A549 (cell line): ENCODE measurements at regions not wholly inside any gene's neighbourhood (a gene's known extent, or its start where the extent isn't known, plus 50 kb on each side); places are given as distances from the start of the nearest gene placed in this dataset.

Experiments
- ATAC-seq, 2 experiments: fragments of 200-7000 bp in 1 of 2; fragments of >200 bp in 1 of 2; cut with Nextera tagmentation in 1 of 2; cut with Tn5 transposase in 1 of 2; 3 replicates each; pipeline versions ENCODE4 v1.8.0 to v1.9.1; 2018 to 2020; ENCODE audit warnings: mild to moderate bottlenecking in 1 of 2, moderate library complexity in 1 of 2
- CTCF ChIA-PET: fragments of 300-600 bp; sonication (Branson Sonifier 250); formaldehyde crosslinking; extraction: SDS; loops from one replicate; lab custom pipeline; 2021; ENCODE audit warnings: antibody characterized with exemption, inconsistent platforms; lab: Yijun Ruan, JAX
- POLR2A ChIA-PET: fragments of 350-600 bp; formaldehyde crosslinking; extraction: SDS; loops from one replicate; lab custom pipeline; 2021; ENCODE audit warnings: antibody characterized with exemption, inconsistent platforms; lab: Yijun Ruan, JAX
- DNase-seq, 2 experiments: peaks; one replicate each; pipeline versions ENCODE4 v3.0.0 to v3.0.0-alpha.2; 2011 to 2016; ENCODE audit warnings: low read depth in 1 of 2, low spot score in 1 of 2
- FAIRE-seq: peaks from 2 replicates; lab custom pipeline; 2011; peaks lifted over from hg19 to GRCh38; lab: Jason Lieb, UNC
- H3K27ac ChIP-seq, 2 experiments: fragments of >200 bp; sonication (Bioruptor Twin); formaldehyde crosslinking; 3 replicates each; pipeline ENCODE4 v1.5.1; 2016 to 2017
- H3K4me1 ChIP-seq: fragments of >200 bp; sonication (Bioruptor Twin); formaldehyde crosslinking; 3 replicates; pipeline ENCODE4 v1.6.1; 2016
- H3K4me2 ChIP-seq: fragments of >200 bp; sonication (Bioruptor Twin); formaldehyde crosslinking; 3 replicates; pipeline ENCODE4 v1.6.1; 2016
- H3K4me3 ChIP-seq: fragments of >200 bp; sonication (Bioruptor Twin); formaldehyde crosslinking; 3 replicates; pipeline ENCODE4 v1.5.1; 2016
- H3K9me3 ChIP-seq: fragments of >200 bp; sonication (Bioruptor Twin); formaldehyde crosslinking; 3 replicates; pipeline ENCODE4 v1.6.1; 2016
- BHLHE40 ChIP-seq: IDR thresholded peaks from 2 replicates; pipeline ENCODE4 v1.6.1; 2012; ENCODE audit warnings: low read depth, low read length, inconsistent platforms
- CBX2 ChIP-seq: fragments of 200-600 bp; sonication (generic); IDR thresholded peaks from 2 replicates; pipeline ENCODE4 v1.6.1; 2016; ENCODE audit warnings: low read depth, mild to moderate bottlenecking, borderline replicate concordance
- CHD2 ChIP-seq: fragments of 150-350 bp; IDR thresholded peaks from 2 replicates; pipeline ENCODE4 v1.6.1; 2014; ENCODE audit warnings: low read length; ENCODE audit not compliant: partially characterized antibody
- EHF ChIP-seq: fragments of 250-450 bp; sonication (Bioruptor Pico); IDR thresholded peaks from 2 replicates; pipeline ENCODE4 v1.5.0; 2020; ENCODE audit warnings: mild to moderate bottlenecking
- ELK1 ChIP-seq: fragments of 150-350 bp; IDR thresholded peaks from 2 replicates; pipeline ENCODE4 v1.6.1; 2014; ENCODE audit warnings: low read depth, mild to moderate bottlenecking, low read length
- EP300 ChIP-seq, 2 experiments: fragments of >200 bp; sonication (Bioruptor Twin); formaldehyde crosslinking; IDR thresholded peaks; 2 replicates in 1 of 2; 3 replicates in 1 of 2; pipeline ENCODE4 v1.6.1; 2016 to 2017
- FOSB ChIP-seq: fragments of 250-450 bp; sonication (Bioruptor Pico); IDR thresholded peaks from 2 replicates; pipeline ENCODE4 v1.5.0; 2020; ENCODE audit warnings: mild to moderate bottlenecking, moderate library complexity
- FOSL2 ChIP-seq, 2 experiments: fragments of 450-650 bp in 1 of 2; fragments of >200 bp in 1 of 2; sonication (Bioruptor Twin) in 1 of 2; formaldehyde crosslinking; IDR thresholded peaks; 2 replicates each; pipeline versions ENCODE4 v1.5.0 to v1.6.1; 2016 to 2020; ENCODE audit warnings: mild to moderate bottlenecking in 1 of 2, moderate library complexity in 1 of 2
- HES2 ChIP-seq: fragments of >200 bp; sonication (Bioruptor Twin); formaldehyde crosslinking; IDR thresholded peaks from 2 replicates; pipeline ENCODE4 v1.6.1; 2016
- HMGXB4 ChIP-seq: fragments of 250-450 bp; sonication (Bioruptor Pico); IDR thresholded peaks from 2 replicates; pipeline ENCODE4 v1.5.0; 2021; ENCODE audit warnings: mild to moderate bottlenecking, moderate library complexity, borderline replicate concordance
- HOXB13 ChIP-seq: fragments of 250-450 bp; sonication (Bioruptor Pico); IDR thresholded peaks from 2 replicates; pipeline ENCODE4 v1.5.0; 2020; ENCODE audit warnings: low read depth, mild to moderate bottlenecking, moderate library complexity
- HOXB5 ChIP-seq: fragments of 250-450 bp; sonication (Bioruptor Pico); IDR thresholded peaks from 2 replicates; pipeline ENCODE4 v1.5.0; 2020; ENCODE audit warnings: mild to moderate bottlenecking, moderate library complexity
- JUNB ChIP-seq: fragments of >200 bp; sonication (Bioruptor Twin); formaldehyde crosslinking; IDR thresholded peaks from 2 replicates; pipeline ENCODE4 v1.6.1; 2016
- KDM1A ChIP-seq: fragments of 200-600 bp; sonication (generic); IDR thresholded peaks from 2 replicates; pipeline ENCODE4 v1.6.1; 2016; ENCODE audit warnings: low read depth, mild to moderate bottlenecking
- KDM5A ChIP-seq: fragments of 200-600 bp; sonication (generic); IDR thresholded peaks from 2 replicates; pipeline ENCODE4 v1.6.1; 2016; ENCODE audit warnings: antibody characterized with exemption, mild to moderate bottlenecking
- MAFK ChIP-seq: fragments of 450-650 bp; IDR thresholded peaks from 2 replicates; pipeline ENCODE4 v1.6.1; 2014; ENCODE audit not compliant: partially characterized antibody
- NFE2L2 ChIP-seq: fragments of 150-350 bp; conservative IDR thresholded peaks from 2 replicates; pipeline ENCODE4 v1.6.1; 2014; ENCODE audit warnings: low read length
- NPAS2 ChIP-seq: fragments of 250-450 bp; sonication (Bioruptor Pico); IDR thresholded peaks from 2 replicates; pipeline ENCODE4 v1.8.0; 2022; ENCODE audit warnings: mild to moderate bottlenecking, moderate library complexity, borderline replicate concordance
- PBX3 ChIP-seq: IDR thresholded peaks from 2 replicates; pipeline ENCODE4 v1.6.1; 2012
- PHF8 ChIP-seq: fragments of 200-600 bp; sonication (generic); IDR thresholded peaks from 2 replicates; pipeline ENCODE4 v1.6.1; 2016; ENCODE audit warnings: low read depth, mild to moderate bottlenecking, antibody characterized with exemption, moderate library complexity, borderline replicate concordance
- POLR2A ChIP-seq: IDR thresholded peaks from 2 replicates; pipeline ENCODE4 v1.6.1; 2012; ENCODE audit warnings: mild to moderate bottlenecking, low read length
- POLR2AphosphoS2 ChIP-seq: conservative IDR thresholded peaks from 2 replicates; pipeline ENCODE4 v1.6.1; 2012; ENCODE audit warnings: low read length, improper control_type of control experiment, inconsistent platforms
- RARB ChIP-seq: fragments of 250-450 bp; sonication (Bioruptor Pico); IDR thresholded peaks from 2 replicates; pipeline ENCODE4 v1.8.0; 2021; ENCODE audit warnings: mild to moderate bottlenecking, moderate library complexity
- TP53 ChIP-seq: fragments of 250-450 bp; sonication (Bioruptor Pico); IDR thresholded peaks from 2 replicates; pipeline ENCODE4 v1.5.0; 2021; ENCODE audit warnings: mild to moderate bottlenecking, moderate library complexity
- ZFP36 ChIP-seq: fragments of 450-650 bp; IDR thresholded peaks from 2 replicates; pipeline ENCODE4 v1.6.1; 2014; ENCODE audit warnings: borderline replicate concordance; ENCODE audit not compliant: partially characterized antibody
- ZSCAN20 ChIP-seq: fragments of 250-450 bp; sonication (Bioruptor Pico); IDR thresholded peaks from 2 replicates; pipeline ENCODE4 v1.8.0; 2022; ENCODE audit warnings: mild to moderate bottlenecking, moderate library complexity
- WGBS: methylation state at CpG from one replicate; pipeline ENCODE4 v1.1.6; 2017; ENCODE audit errors: missing lambda C conversion rate; 5-methylcytosine and 5-hydroxymethylcytosine counted together

- TF ChIP-seq BHLHE40, result no peak
Measured at GRCh38 chr9:90720621-90721265, 78.1 kb upstream of the DIRAS2 start (continued).

- ATAC-seq, result no peak
- Histone ChIP-seq H3K27ac (no peak overlapping the region), H3K9me3 (no peaks in the 10 kb centered on the region), H3K4me1 (no peaks in the 10 kb centered on the region), H3K4me2 (no peak overlapping the region), H3K4me3 (no peak overlapping the region)
- DNase-seq, result no peak
- 19% methylated on average over 2 of the region's 2 CpGs for WGBS
- no peak for FAIRE-seq
- CTCF ChIA-PET, result no interaction called here
- TF ChIP-seq ZSCAN20, result no peak
- no peak for TF ChIP-seq NPAS2 (CRISPR knock-in tag)
- POLR2A ChIA-PET, result no interaction called here
Measured at GRCh38 chr9:90706230-90706629, 63.6 kb upstream of the DIRAS2 start.

GRCh38 chr9:90702441-90702955 lies 59.9 kb upstream of the DIRAS2 start:
- H3K27ac ChIP-seq, result no peak overlapping the region
- no peak overlapping the region for H3K4me2 ChIP-seq
- ChIA-PET CTCF (no interaction called here), POLR2A (no interaction called here)
- no peak for FAIRE-seq
- H3K9me3 ChIP-seq, result no peaks in the 10 kb centered on the region
- H3K4me3 ChIP-seq, result no peak overlapping the region
- DNase-seq, result no peak
- no peaks in the 10 kb centered on the region for H3K4me1 ChIP-seq
- no peak for ATAC-seq
- 24% methylated on average over 2 of the region's 2 CpGs for WGBS
- TF ChIP-seq FOSL2 (IDR thresholded peaks at IDR 0.05) (no peak), FOSL2 (CRISPR knock-in tag; IDR thresholded peaks at IDR 0.05) (no peak), BHLHE40 (no peak), RARB (no peak), NFE2L2 (no peak), EP300 (IDR thresholded peaks at IDR 0.05) (no peak), POLR2AphosphoS2 (no peak), HOXB5 (no peak), EHF (no peak), KDM5A (no peak)
- TF ChIP-seq, all 56 proteins: peak for 0

- TF ChIP-seq BHLHE40 (no peak), PBX3 (no peak), JUNB (no peak), TP53 (no peak), HES2 (no peak), MAFK (no peak), POLR2A (no peak), HOXB13 (CRISPR knock-in tag) (no peak), NPAS2 (CRISPR knock-in tag) (no peak), KDM1A (no peak), HMGXB4 (CRISPR knock-in tag) (no peak), PHF8 (no peak), RARB (no peak), CHD2 (no peak), ZFP36 (no peak), FOSB (CRISPR knock-in tag) (no peak), NFE2L2 (no peak), ELK1 (no peak), KDM5A (no peak), CBX2 (no peak)
- Histone ChIP-seq H3K4me1 (no peaks in the 10 kb centered on the region), H3K27ac (no peak overlapping the region), H3K9me3 (no peaks in the 10 kb centered on the region), H3K4me3 (no peak overlapping the region), H3K4me2 (no peak overlapping the region)
- POLR2A ChIA-PET, result no interaction called here
- DNase-seq, result no peak
- FAIRE-seq, result no peak
- no peak for ATAC-seq
- CTCF ChIA-PET, result no interaction called here
- 21% methylated on average over 6 of the region's 6 CpGs for WGBS
Measured at GRCh38 chr9:90698871-90699440, 56.3 kb upstream of the DIRAS2 start.
